Hematopoietic multipotent progenitor cell treated with erythropoietin and hydrocortisone succinate and interleukin-3 and kit ligand, for 4 days (in vitro differentiated cells): ENCODE measurements at regions not wholly inside any gene's neighbourhood (a gene's known extent, or its start where the extent isn't known, plus 50 kb on each side); places are given as distances from the start of the nearest gene placed in this dataset.

Experiments
- DNase-seq: peaks from one replicate; pipeline ENCODE4 v3.0.0-alpha.2; 2015

DNA sequence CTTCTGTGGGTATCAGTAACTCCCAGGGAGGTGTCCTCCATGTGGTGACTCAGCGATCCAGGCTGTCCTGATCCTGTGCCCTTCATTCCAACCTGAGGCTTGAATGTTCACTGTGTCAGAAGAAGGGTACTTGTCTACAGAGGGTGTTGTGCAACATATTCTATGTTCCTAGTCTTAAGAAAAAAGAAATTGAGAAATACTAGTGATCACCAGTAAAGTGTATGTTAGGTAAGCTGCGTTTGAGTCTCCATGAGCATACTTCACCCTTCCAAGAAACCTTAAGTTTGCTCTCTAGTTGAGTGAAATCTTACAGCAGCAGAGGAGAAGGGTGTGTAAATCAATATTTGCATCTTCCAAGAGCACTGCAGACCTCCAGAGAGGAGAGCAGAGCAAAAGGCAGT, 122.2 kb upstream of the SLC24A5 start:
- DNase-seq = peak; percentile 5

DNA sequence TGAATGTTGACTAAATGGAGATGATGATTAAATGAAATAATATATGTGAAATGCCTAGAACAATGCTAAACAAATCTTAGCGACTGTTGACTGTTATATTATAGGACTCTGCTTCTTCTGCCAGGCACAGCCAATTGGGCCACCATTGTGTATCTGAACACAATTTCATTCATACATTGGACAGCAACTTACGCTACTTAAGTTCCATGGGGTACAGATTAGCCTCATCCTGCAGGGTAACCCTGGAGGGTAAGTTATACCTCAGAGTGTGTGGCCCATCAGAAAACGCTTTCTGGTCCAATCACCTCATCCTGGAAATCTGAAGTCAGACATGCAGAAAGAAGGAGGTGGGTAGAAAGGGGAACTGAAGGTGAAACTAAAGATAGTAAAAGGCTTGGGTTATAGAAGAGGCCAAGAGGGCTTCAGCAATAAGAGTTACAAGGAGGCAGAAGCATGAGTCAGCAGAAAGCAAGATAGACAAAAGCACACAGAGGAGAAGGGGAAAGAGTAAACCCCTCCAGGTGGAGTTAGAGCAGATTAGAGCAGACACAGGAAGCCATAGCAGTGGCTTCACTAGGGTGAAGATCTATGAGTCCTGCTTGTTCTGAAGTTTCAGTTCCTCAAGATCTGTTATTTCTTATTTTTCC, 119.3 kb upstream of the SLC24A5 start:
- DNase-seq = peak; percentile 50

DNA sequence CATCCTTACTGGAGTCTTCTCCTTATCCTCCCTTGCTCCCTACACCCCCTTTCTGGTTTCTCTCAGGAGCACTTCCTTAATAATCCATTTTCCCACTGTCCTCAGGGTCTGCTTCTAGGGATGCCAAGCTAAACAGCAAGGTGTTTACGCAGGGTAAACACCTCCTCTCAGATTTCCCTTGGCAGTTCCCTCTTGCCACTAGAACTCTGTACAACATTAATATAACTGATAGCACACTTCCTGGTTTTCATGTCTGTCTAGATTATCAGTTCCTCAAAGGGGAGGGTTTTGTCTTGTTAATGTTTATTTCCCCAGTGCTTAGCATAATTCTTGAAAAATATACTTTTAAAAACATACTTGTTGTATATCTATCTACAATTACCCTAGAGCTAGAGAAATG, 118.0 kb upstream of the SLC24A5 start:
- peak; percentile 10 for DNase-seq

DNA sequence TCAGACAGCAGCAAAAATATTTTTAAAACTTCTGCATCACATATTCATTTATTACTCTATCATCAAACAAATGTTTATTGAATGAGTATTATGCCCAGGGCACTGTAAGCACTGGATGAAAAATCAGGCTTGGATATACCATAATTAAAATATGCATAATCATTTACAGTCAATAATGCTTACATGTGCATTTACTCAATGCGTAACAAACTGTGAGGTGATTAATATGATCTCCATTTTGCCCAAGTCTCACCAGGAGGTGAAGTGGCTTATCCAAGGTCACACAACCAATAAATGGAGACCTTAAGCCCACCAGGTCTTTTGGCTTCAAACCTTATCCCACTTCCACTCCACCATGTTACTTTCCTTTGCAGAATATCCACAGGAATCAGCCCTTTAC, 117.3 kb upstream of the SLC24A5 start:
- DNase-seq = no peak

DNA sequence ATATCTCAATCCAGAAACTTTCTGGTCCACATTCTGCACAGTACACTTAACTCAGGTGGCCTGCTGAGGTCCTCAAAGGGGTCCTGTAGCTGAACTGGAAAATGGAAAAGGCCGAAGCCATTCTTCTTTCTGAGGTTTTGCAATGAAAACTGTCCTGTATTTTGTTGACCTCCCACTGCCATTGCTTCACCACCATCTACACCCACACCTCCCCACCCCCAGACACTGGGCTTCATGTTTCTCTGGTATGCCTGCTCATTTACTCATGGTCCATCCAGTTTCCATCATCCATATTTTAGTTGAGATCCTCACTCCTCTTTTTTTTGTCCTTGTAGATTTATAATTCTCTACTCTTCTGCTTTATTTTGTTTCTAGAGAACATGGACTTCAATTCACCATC, 115.7 kb upstream of the SLC24A5 start:
- no peak for DNase-seq

DNA sequence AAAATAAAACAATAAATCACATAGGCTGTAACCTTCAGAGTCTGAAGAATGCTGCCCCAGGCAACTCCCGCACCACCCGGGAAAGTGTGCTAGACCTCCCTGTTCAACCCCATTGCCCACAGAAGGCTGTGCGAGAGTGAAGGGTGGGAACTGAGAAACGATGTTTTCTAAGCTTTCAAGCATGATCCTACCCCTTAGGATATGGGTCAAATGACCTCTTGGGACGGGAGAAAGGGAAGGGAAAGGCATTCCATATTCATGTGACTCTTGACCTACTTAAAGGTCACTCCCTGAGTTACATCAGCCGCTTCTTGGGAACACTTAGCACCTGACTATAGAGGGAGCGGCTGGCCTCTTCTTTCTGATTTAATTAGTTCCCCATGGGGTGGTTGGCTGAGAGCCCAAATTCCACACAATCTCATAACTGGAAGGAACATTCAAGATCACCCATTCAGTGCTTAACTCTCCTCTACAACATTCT, 114.7 kb upstream of the SLC24A5 start:
- DNase-seq = no peak

DNA sequence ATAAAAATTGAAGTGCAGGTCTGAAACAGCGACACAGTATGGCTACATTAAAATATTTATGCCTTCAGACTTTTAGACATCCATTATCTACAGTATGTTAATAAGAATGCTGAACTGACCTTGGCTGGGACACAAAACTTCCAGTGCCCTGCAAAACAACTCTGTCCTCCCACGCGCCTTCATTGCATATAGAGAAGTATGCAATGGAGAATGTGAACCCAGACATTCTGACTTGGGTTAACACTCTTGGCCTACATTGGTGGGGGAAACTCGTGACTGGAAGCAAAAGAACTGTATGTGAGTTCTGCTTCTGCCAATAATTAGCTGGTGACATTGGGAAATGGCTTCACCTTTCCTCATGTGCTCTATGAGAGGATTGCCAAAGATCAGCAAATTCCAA, 110.5 kb upstream of the SLC24A5 start:
- no peak for DNase-seq

DNA sequence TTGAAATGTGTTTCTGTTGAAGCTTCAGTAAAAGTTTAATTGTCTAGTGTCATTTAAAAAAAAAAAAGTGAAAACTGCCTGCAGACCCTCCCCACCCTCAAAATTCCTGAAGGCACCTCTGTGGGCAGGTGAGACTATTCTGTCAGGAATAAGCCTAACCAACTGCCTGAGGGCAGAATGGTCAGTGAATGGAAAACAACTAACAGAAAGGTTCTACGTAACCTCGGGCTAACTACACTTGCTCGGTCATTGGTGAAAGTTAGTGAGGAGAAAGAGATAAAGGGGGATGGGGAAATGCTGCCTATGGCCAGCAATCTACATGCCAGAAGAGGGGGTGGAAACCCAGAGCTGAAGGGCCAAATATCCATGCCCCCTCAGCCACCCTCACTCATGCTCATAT, 108.6 kb upstream of the SLC24A5 start:
- DNase-seq = no peak

DNA sequence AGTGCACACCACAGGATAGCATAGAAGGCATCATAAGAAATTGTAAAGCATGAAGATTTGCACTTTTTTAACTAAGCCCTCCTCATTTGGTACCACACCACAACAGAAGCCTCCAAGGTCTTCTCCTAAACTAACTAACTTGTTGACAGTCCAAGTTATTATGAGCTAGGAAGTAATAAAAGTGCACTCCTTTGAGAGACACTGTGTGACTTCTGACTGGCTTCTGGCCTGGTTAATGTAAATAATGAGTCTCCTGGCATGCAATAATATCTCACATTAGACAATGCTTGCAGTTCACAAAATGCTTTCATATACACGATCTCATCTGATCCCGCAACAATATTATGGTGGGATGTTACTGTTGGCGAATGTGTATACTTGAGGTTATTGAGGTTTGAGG, 103.9 kb upstream of the SLC24A5 start:
- no peak for DNase-seq

DNA sequence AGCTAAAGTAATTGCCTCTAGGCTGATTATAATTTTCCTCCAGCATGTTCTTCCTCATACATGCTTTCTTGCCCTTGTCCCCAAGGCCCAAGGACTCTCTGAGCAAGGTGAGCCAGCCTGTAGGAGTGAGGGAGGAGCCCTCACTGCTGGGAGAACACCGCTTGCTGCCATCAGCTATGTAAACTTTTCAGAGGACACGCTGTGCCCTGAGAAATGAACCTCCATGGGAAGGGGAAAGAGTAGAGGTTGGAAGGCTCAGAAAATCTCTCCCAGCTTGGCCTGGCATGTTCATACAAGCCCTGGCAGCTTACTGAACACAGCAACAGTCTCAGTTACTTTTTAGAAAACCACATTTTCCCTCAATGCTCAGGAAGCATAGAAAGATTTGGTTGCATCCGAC, 103.0 kb upstream of the SLC24A5 start:
- DNase-seq = no peak

DNA sequence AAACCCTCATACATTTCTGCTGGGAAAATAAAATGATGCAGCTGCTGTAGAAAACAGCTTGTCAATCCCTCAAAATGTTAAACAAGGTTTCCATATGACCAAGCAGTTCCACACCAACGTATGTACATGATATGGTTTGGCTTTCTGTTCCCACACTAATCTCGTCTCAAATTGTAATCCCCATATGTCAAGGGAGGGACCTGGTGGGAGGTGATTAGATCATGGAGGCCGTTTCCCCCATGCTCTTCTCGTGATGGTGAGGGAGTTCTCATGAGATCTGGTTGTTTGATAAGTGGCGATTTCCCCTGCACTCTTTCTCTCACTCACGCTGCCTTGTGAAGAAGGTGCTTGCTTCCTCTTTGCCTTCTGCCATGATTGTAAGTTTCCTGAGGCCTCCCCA, 100.6 kb upstream of the SLC24A5 start:
- no peak for DNase-seq

DNA sequence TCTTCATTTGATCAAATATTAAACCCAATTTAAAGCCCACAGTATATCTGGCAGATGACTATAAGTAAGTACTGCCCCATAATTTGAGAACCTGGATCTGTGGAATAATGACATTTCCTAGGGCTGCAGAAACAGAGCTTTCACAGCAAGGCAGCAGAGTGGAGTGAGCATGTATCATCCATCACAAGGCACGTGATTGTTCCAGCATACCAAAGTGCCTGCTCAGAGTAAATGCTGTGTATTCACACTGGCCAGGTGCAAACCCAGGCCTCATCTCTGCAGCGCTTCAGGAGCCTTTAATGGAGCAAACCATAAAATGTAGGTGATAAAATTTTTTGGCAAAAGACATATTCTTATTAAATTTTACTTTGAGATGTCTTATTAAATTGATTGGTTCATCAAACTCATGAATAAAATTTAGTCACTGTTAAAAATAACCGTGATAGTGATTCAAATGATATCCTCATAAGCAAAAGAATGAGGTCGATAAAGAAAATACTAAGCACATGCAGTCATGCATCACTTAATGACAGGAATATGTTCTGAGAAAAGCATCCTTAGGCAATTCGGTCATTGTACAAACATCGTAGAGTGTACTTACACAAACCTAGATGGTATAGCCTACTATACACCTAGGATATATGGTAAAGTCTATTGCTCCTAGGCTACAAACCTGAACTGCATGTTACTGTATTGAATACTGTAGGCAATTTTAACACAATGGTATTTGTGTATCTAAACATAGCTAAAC, 99.3 kb upstream of the SLC24A5 start:
- no peak for DNase-seq

DNA sequence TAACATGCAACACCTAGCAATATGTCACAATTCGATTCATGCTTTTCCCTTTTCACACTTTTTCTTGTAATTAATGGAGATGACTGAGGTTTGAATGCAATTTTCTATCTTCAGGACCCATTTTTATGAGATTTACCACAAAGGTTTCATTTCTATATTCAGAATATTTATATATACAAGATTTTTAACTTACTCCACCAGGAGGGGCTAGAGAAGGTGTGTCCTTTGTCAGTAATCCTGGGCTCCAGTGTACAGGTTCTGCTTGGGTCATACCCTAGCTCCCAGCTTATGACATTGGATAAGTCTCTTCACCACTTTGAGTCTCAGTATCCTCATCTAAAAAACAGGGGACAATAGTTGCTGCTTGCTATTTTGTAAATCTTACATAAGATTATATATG, 95.7 kb upstream of the SLC24A5 start:
- no peak for DNase-seq

DNA sequence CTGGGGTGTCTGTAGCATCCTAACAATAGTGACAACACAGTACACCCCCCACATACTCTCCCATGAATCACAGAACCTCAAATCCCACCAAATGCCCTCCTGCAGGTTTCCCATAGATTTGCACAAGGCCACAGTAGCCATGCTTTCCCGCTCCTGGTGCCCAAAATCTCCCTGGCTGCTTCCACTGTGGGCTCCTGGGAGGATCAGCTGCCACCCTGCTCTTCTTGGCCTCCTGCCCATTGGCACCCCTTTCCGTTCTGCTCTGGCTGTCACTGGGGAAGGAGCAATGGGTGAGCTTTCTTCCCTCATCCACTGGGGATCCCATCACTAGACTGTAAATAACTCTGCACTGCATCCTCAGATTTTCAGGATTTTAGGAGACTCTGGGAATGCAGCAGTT, 92.1 kb upstream of the SLC24A5 start:
- no peak for DNase-seq

DNA sequence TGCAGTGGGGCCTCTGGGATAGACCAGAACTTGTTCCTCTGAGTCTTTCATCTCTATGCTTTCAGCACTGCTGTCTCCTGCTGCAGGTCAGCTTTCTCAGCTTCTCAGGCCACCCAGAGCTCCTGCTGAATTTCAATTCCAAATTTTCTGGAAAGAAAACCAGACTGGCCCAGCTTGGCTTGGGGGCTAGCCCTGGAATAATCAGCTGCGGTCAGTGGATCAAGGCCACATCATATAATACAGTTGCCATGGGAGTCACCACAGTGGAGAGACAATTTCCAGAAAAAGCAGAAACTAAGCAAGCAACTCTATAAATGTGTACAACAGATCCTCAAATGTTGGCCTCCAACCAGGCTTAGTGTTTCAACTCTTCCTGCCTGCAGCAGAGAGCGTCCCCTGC, 91.1 kb upstream of the SLC24A5 start:
- DNase-seq = no peak

DNA sequence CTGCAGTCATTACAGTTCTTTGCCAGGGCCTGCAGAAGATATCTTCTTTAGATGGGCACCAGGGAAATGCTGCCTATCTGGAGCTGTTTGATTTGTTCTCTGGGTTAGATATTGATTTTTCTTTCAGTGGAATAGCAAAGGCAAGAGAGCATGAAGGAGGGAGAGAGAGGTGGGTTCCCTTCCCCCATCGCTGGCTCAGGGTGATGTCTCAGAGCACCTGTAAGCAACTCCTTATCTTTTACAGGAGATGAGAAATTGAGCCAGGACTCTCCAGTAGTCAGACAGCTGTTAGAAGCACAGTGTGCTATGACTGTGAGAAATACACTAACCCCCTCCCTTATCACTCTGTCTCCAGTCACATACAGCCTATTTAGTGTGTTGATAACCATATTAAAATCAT, 89.3 kb upstream of the SLC24A5 start:
- no peak for DNase-seq

DNA sequence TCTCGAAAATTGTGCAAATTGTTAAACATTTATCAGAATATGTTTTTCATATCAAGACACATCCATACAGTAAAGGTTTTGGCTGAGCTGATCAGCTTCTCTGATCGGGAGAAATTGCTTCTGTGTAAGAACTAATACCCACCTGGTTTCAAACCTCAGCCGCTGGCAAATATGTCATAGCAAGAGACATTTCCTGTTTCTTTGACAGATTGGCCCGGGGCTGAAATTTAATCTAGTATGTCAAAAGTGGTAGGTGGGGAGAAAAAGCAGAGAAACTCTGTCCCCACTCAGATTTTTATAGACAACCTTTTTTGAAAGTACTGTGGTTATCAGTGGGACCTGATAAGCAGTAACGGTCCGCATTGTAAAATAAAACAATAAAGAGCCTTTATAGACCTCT, 88.8 kb upstream of the SLC24A5 start:
- no peak for DNase-seq

DNA sequence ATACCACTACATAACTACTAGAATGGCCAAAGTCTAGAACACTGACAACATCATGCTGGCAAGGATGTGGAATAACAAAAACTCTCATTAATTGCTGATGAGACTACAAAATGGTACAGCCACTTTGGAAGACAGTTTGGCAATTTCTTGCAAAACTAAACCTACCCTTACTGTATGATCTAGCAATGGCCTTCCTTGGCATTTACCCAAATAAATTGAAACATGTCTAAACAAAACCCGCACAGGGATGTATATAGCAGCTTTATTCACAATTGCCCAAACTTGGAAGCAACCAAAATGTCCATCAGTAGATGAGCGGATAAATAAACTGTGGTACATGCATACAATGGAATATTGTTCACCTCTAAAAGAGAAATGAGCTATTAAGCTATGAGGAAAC, 87.9 kb upstream of the SLC24A5 start:
- DNase-seq = no peak

DNA sequence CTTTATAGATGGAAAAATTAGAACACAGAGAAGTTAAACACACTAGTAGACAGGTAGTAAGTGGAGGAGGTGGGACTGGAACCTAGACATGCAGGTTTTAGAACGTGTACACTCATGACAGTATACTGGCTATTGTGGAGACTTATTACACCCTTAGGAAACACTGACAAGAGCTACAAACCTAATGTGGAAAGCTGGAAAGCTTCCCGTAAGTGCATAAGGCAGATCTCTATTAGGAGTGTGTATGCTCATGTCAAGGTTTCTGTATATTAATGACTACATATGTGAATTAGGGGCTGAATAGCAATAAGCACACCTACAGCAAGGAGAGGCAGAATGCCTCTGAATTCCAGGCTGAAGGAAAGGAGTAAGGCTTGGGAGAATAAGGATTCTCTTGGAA, 82.6 kb upstream of the SLC24A5 start:
- no peak for DNase-seq

DNA sequence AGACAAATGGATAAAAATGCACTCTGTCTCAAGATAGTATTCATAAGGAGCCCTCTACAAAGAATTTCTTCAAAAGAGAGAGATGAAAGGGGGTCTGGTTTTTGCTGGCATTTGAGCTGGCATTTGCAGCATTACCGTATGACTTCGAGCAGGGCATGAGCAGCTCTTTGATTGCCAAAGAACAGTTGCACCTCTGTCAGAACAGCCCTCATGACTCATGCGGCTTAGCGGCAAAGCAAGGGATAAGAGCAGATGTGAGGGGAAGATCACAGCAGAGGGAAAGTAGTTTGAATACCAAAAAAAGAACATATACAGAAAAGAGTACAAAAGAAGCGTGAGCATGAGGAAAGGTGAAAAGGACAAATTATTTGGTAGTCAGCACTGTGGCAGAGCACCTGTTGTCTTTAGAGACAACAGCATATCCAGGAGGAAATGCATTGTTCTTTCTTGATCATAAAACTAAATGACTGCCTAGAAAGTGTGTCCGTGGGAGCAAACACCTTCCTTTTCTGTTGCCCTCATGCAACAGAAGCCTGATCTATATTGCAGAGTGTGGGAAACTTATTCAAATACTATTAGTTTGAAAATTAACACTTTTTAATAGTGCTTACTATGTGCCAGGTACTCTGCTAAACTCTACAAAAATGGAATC, 80.5 kb upstream of the SLC24A5 start:
- DNase-seq = no peak

DNA sequence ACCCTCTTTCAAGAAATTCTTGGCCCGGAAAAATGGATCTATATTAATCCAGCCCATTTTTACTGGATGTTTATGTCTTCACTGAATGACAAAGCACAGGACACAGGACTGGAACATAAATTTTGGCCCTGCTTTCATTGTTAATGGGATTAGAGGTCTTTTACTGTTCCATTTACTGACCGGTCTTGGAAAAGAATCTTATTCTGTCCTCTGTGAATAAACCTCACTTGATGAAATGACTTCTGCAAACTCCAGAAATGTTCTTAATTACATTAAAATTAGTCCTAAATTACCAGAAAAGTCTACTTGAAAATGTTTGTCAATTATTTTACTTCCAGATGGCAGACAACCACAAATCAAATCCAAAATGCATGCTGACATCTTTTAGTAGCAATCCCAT, 79.3 kb upstream of the SLC24A5 start:
- DNase-seq = no peak

DNA sequence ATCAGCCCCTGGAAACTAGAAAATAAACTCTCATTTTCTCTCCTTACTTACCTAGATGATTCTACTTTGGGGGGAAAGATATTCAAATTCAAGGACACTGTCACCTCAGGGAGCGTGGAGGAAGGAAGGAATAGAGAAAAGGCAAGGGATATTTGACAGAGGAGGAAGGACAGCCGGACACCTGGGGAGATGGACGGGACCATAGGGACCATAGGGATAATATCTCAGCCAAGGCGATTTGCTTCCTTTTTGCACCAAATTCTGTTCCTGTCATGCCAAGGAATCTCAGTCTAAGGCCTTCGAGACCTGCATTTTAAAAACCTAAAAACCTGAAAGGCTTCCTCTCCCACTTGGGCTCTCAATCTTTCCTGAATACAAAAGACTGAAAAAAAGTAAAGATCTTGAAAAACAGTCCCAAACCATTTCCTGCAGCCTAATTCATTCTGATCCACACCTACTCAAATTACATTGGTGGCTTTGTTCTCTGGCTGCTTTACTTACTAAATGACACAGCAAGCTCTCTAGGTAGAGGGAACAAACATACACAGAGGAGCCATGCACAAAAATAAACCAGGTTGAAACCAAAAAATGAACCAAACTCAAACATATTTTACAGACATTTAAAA, 73.9 kb upstream of the SLC24A5 start:
- no peak for DNase-seq

DNA sequence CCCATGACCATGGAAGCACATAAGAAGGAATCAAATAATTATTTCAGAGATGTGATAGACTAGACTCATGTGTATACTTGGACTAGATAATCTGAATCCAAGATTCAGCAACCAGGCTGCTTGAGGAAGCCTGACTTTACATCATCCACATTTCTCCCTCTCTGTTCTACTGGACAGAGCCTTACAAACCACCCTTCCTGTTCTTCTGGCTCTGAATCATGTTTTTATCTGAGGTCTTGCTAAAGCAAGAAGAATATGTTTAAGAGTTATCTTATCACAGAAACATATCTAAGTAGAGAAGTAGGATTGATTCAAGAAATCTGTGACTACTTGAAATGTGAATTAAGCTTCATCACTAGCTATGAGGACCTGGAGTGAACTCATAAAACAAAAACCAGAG, 71.1 kb upstream of the SLC24A5 start:
- no peak for DNase-seq

DNA sequence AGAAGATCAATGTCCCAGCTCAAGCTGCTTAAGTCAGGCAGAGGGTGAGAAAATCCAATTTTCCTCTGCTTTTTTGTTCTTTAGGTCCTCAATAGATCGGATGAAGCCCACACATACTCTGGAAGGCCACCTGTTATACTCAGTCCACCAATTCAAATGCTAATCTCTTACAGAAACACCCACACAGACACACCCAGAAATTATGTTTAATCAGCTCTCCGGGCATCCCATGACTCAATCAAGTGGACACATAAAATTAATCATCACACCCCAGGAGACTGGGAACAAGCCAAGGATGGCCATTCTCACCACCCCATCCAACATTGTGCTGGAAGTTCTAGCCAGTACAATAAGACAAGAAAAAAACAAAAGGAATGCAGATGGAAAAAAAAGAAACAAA, 67.8 kb upstream of the SLC24A5 start:
- DNase-seq = no peak
